ENCODE measurements at regions not wholly inside any gene's neighbourhood (a gene's known extent, or its start where the extent isn't known, plus 50 kb on each side); places are given as distances from the start of the nearest gene placed in this dataset.

DNA sequence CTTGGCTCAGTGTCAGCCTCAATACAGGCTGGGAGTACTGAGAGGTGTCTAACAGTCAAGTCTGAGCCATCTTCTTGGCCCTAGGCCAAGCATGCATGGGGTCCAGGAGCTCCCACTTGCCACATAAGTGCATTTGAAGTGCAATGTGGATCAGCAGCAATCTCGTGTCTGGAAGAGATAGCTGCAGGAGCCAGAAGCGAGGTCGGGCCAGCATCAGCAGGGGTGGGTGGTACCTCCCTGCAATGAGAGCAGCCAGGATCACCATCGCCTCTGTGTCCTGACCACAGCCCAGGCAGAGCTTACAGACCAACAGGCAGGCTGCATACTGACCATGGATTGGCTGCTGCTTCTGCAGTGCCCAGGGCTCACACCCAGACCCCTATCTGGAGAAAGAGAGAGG lies 83.0 kb upstream of the CXCL12 start:
- Histone ChIP-seq H3K9me3 (no peaks in the 10 kb centered on the region), H3K4me1 (no peaks in the 10 kb centered on the region), H3K27ac (no peak overlapping the region), H3K36me3 (no peaks in the 10 kb centered on the region), H3K4me3 (no peak overlapping the region), H3K27me3 (no peaks in the 10 kb centered on the region)
- no peak for DNase-seq (ENCODE audit: extremely low spot score in 2 of 2)
- intact Hi-C loops (cut with DNase I), result no loop called here
- TF ChIP-seq POLR2A (IDR thresholded peaks at IDR 0.05), result no peak
- TF ChIP-seq, protein P1, sequence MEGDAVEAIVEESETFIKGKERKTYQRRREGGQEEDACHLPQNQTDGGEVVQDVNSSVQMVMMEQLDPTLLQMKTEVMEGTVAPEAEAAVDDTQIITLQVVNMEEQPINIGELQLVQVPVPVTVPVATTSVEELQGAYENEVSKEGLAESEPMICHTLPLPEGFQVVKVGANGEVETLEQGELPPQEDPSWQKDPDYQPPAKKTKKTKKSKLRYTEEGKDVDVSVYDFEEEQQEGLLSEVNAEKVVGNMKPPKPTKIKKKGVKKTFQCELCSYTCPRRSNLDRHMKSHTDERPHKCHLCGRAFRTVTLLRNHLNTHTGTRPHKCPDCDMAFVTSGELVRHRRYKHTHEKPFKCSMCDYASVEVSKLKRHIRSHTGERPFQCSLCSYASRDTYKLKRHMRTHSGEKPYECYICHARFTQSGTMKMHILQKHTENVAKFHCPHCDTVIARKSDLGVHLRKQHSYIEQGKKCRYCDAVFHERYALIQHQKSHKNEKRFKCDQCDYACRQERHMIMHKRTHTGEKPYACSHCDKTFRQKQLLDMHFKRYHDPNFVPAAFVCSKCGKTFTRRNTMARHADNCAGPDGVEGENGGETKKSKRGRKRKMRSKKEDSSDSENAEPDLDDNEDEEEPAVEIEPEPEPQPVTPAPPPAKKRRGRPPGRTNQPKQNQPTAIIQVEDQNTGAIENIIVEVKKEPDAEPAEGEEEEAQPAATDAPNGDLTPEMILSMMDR (IDR thresholded peaks at IDR 0.05), result no peak
- TF ChIP-seq POLR2AphosphoS5 (IDR thresholded peaks at IDR 0.05; ENCODE audit: insufficient read depth in 1 of 2, low read depth in 1 of 2), result no peak

DNA sequence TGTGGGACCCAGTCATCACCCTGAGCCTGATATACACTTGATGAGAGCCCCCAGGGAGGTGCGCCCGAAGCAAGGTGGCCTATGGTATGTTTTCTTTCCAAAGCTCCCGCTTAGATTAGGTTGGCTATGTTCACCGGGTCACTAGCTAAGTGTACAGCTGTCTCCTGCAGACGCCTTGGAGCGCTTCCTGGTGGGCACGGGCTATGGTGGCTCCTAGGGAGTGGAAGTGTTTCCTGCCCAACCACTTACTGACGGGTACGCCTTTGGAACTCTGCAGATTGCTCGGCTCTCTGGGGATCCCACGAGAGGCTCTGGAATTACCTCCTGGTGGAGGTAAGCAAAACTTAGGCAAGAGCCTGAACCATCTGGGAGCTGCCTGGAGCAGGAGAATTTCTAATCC lies 83.6 kb upstream of the CXCL12 start:
- Histone ChIP-seq H3K4me1 (no peaks in the 10 kb centered on the region), H3K9me3 (no peaks in the 10 kb centered on the region), H3K4me3 (no peak overlapping the region), H3K27ac (no peak overlapping the region), H3K27me3 (no peaks in the 10 kb centered on the region), H3K36me3 (no peaks in the 10 kb centered on the region)
- intact Hi-C loops (cut with DNase I), result no loop called here
- no peak for TF ChIP-seq POLR2AphosphoS5 (IDR thresholded peaks at IDR 0.05; ENCODE audit: insufficient read depth in 1 of 2, low read depth in 1 of 2)
- TF ChIP-seq POLR2A (IDR thresholded peaks at IDR 0.05), result no peak
- TF ChIP-seq, protein P1 (IDR thresholded peaks at IDR 0.05), result no peak
- DNase-seq (ENCODE audit: extremely low spot score in 2 of 2), result no peak

DNA sequence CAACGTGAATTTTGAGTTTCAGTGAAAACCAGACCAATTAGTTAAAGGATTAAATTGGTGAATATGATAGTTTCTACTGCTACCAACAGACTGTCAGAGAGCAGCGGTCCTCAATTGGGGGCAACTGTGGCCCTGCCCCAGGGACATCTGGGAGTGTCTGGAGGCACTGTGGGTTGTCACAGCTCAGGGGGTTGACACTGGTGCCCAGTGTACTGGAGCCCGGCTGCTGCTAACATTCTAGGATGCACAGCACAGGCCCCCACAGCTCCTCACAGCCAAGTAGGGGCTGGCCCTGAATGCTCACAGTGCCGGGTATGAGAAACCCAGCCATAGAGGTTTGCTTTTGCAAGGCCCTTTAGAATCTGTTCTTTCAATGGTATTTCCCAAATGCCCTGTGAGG lies 84.1 kb upstream of the CXCL12 start:
- no peaks in the 10 kb centered on the region for H3K9me3 ChIP-seq
- DNase-seq (ENCODE audit: extremely low spot score in 2 of 2), result no peak
- intact Hi-C loops (cut with DNase I), result no loop called here
- H3K36me3 ChIP-seq, result no peaks in the 10 kb centered on the region
- TF ChIP-seq POLR2A (IDR thresholded peaks at IDR 0.05), result no peak
- TF ChIP-seq POLR2AphosphoS5 (IDR thresholded peaks at IDR 0.05; ENCODE audit: insufficient read depth in 1 of 2, low read depth in 1 of 2), result no peak
- TF ChIP-seq, protein P1 (IDR thresholded peaks at IDR 0.05), result no peak
- H3K27me3 ChIP-seq, result no peaks in the 10 kb centered on the region
- no peaks in the 10 kb centered on the region for H3K4me1 ChIP-seq
- no peak overlapping the region for H3K4me3 ChIP-seq
- H3K27ac ChIP-seq, result no peak overlapping the region

DNA sequence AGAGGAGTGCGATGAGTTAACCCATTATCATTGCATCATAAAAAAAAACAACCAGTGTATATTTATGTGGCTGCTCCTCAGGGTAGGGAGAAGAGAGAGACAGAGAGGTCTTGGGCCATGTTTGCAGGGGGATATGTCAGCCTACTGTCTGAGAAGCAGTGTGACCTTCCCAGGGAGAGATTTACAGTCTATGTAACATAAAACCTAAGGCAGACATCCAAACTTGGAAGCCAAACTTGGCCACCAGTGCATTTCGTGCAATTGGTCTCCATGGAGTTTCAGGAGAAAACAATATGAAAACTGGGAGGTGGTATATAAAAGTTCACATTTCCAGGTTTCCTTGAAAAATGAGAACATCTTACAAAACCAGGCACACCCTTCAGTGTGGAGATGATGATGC lies 85.9 kb upstream of the CXCL12 start:
- intact Hi-C loops (cut with DNase I), result no loop called here
- Histone ChIP-seq H3K27me3 (no peaks in the 10 kb centered on the region), H3K9me3 (no peaks in the 10 kb centered on the region), H3K4me1 (no peaks in the 10 kb centered on the region), H3K36me3 (no peaks in the 10 kb centered on the region), H3K27ac (no peak overlapping the region), H3K4me3 (no peak overlapping the region)
- TF ChIP-seq, protein P1 (IDR thresholded peaks at IDR 0.05), result no peak
- TF ChIP-seq POLR2AphosphoS5 (IDR thresholded peaks at IDR 0.05; ENCODE audit: insufficient read depth in 1 of 2, low read depth in 1 of 2) (no peak), POLR2A (IDR thresholded peaks at IDR 0.05) (no peak)
- DNase-seq (ENCODE audit: extremely low spot score in 2 of 2), result no peak

DNA sequence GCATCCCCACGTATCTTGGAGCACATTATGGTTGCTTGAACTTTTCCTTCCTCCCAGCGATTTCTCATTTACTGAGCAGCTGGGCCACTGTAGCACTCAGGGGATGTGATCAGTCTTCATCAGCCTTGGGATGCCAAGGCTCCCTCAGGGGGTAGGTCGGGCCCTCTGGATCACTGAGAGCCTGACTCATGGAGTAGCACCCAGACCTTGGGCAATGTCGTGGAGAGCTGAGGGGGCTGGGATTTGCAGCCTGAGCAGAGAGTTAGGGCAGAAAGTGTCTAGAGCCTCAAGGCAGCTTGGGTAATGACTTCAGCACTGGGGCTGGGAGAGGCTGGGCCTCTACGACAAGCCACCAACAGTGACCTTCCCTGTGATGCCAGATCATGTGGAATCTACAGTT lies 86.5 kb upstream of the CXCL12 start:
- TF ChIP-seq, protein P1 (IDR thresholded peaks at IDR 0.05), result no peak
- no peak for TF ChIP-seq POLR2AphosphoS5 (IDR thresholded peaks at IDR 0.05; ENCODE audit: insufficient read depth in 1 of 2, low read depth in 1 of 2)
- TF ChIP-seq POLR2A (IDR thresholded peaks at IDR 0.05), result no peak
- H3K27ac ChIP-seq, result no peak overlapping the region
- intact Hi-C loops (cut with DNase I), result no loop called here

More for the DNA sequence above, 86.5 kb upstream of the CXCL12 start:
- Histone ChIP-seq H3K4me1 (peaks cover 5% of the 10 kb centered on the region), H3K36me3 (no peaks in the 10 kb centered on the region), H3K27me3 (no peaks in the 10 kb centered on the region), H3K9me3 (no peaks in the 10 kb centered on the region), H3K4me3 (no peak overlapping the region)
- no peak for DNase-seq (ENCODE audit: extremely low spot score in 2 of 2)

Data from vagina (tissue), 2 donors.